GM23248 (cell line): ENCODE measurements at regions not wholly inside any gene's neighbourhood (a gene's known extent, or its start where the extent isn't known, plus 50 kb on each side); places are given as distances from the start of the nearest gene placed in this dataset.

Experiments
- DNase-seq: peaks from one replicate; pipeline ENCODE4 v3.0.0-alpha.2; 2015
- H2AFZ ChIP-seq: fragments of 200-600 bp; sonication (generic); 2 replicates; pipeline ENCODE4 v1.6.1; 2016; ENCODE audit warnings: antibody characterized with exemption
- H3F3A ChIP-seq: fragments of 200-600 bp; sonication (generic); 2 replicates; pipeline ENCODE4 v1.6.1; 2016; ENCODE audit warnings: mild to moderate bottlenecking, antibody characterized with exemption, mixed run types; ENCODE audit not compliant: insufficient read depth
- H3K27ac ChIP-seq: fragments of 200-600 bp; sonication (generic); 2 replicates; pipeline ENCODE4 v1.5.1; 2016; ENCODE audit warnings: mild to moderate bottlenecking
- H3K27me3 ChIP-seq: fragments of 200-600 bp; sonication (generic); replicated peaks from 2 replicates; pipeline ENCODE4 v1.6.1; 2016; ENCODE audit warnings: mild to moderate bottlenecking; ENCODE audit not compliant: insufficient read depth
- H3K36me3 ChIP-seq: fragments of 200-600 bp; sonication (generic); 2 replicates; pipeline ENCODE4 v1.6.1; 2016; ENCODE audit warnings: low read depth, mild to moderate bottlenecking
- H3K4me1 ChIP-seq: fragments of 200-600 bp; sonication (generic); 2 replicates; pipeline ENCODE4 v1.6.1; 2016; ENCODE audit warnings: mild to moderate bottlenecking; ENCODE audit not compliant: insufficient read depth
- H3K4me2 ChIP-seq: fragments of 200-600 bp; sonication (generic); one replicate; pipeline ENCODE4 v1.6.1; 2016; ENCODE audit warnings: mild to moderate bottlenecking; ENCODE audit not compliant: unreplicated experiment
- H3K4me3 ChIP-seq: fragments of 200-600 bp; sonication (generic); 2 replicates; pipeline ENCODE4 v1.5.1; 2016; ENCODE audit warnings: mild to moderate bottlenecking
- H3K79me2 ChIP-seq: fragments of 200-600 bp; sonication (generic); 2 replicates; pipeline ENCODE4 v1.6.1; 2016; ENCODE audit warnings: mild to moderate bottlenecking; ENCODE audit not compliant: insufficient read depth
- H3K9ac ChIP-seq: fragments of 200-600 bp; sonication (generic); 2 replicates; pipeline ENCODE4 v1.6.1; 2016; ENCODE audit warnings: mild to moderate bottlenecking
- H3K9me2 ChIP-seq: fragments of 200-600 bp; sonication (generic); 2 replicates; pipeline ENCODE4 v1.6.1; 2016; ENCODE audit warnings: mixed run types, mild to moderate bottlenecking, moderate library complexity; ENCODE audit not compliant: insufficient read depth
- H3K9me3 ChIP-seq: fragments of 200-600 bp; sonication (generic); one replicate; pipeline ENCODE4 v1.6.1; 2017; ENCODE audit warnings: low read depth
- H4K20me1 ChIP-seq: fragments of 200-600 bp; sonication (generic); 2 replicates; pipeline ENCODE4 v1.6.0; 2016; ENCODE audit not compliant: insufficient read depth
- EZH2 ChIP-seq: fragments of 200-600 bp; sonication (generic); IDR thresholded peaks from 2 replicates; pipeline ENCODE4 v1.6.1; 2018; ENCODE audit warnings: antibody characterized with exemption, mild to moderate bottlenecking; ENCODE audit not compliant: insufficient read depth, poor library complexity, severe bottlenecking
- EZH2phosphoT487 ChIP-seq: fragments of 200-600 bp; sonication (generic); IDR thresholded peaks from 2 replicates; pipeline ENCODE4 v1.6.1; 2018; ENCODE audit warnings: antibody characterized with exemption, moderate library complexity, mild to moderate bottlenecking, low read depth; ENCODE audit not compliant: insufficient read depth
- WGBS, 2 experiments: methylation state at CpG; one replicate each; pipeline ENCODE4 v1.1.6; 2015 to 2017; ENCODE audit warnings: low lambda C conversion rate in 2 of 2, low coverage in 1 of 2; ENCODE audit errors: missing lambda C conversion rate in 2 of 2; 5-methylcytosine and 5-hydroxymethylcytosine counted together
- in situ Hi-C: fragments of 300-500 bp; cut with MboI; formaldehyde crosslinking; loops from 2 replicates; pipeline ENCODE4 v1.15.0; 2020

GRCh38 chr2:10507106-10507505, 59.0 kb upstream of the ODC1 start:
- H3K27me3 ChIP-seq = peaks cover 20% of the 10 kb centered on the region
- TF ChIP-seq EZH2 (no peak), EZH2phosphoT487 (no peak)
- WGBS, 2 experiments = 65 to 68% methylated on average over 8 of the region's 8 CpGs
- H2AFZ ChIP-seq = no peak overlapping the region
- DNase-seq = no peak
- H3K27ac ChIP-seq = no peak overlapping the region
- no peaks in the 10 kb centered on the region for H3K9me2 ChIP-seq
- no peaks in the 10 kb centered on the region for H3K4me1 ChIP-seq
- H4K20me1 ChIP-seq = no peaks in the 10 kb centered on the region
- in situ Hi-C loops = no loop called here
- H3K79me2 ChIP-seq = no peaks in the 10 kb centered on the region
- no peaks in the 10 kb centered on the region for H3K9me3 ChIP-seq
- H3K4me2 ChIP-seq = no peak overlapping the region
- no peaks in the 10 kb centered on the region for H3F3A ChIP-seq
- H3K36me3 ChIP-seq = no peaks in the 10 kb centered on the region
- H3K9ac ChIP-seq = no peak overlapping the region
- H3K4me3 ChIP-seq = no peak overlapping the region

GRCh38 chr2:10504994-10505820, 57.1 kb upstream of the ODC1 start:
- H4K20me1 ChIP-seq = no peaks in the 10 kb centered on the region
- no peaks in the 10 kb centered on the region for H3K79me2 ChIP-seq
- DNase-seq = no peak
- no peak overlapping the region for H3K4me3 ChIP-seq
- no peaks in the 10 kb centered on the region for H3K9me3 ChIP-seq
- no peak overlapping the region for H3K4me2 ChIP-seq
- no peak overlapping the region for H3K9ac ChIP-seq
- no peaks in the 10 kb centered on the region for H3K4me1 ChIP-seq
- in situ Hi-C loops = no loop called here
- H3K27me3 ChIP-seq = peaks cover 20% of the 10 kb centered on the region
- no peaks in the 10 kb centered on the region for H3K9me2 ChIP-seq
- H3F3A ChIP-seq = no peaks in the 10 kb centered on the region
- H3K36me3 ChIP-seq = no peaks in the 10 kb centered on the region
- WGBS, 2 experiments = 66 to 69% methylated on average over 11 to 13 of the region's 13 CpGs
- no peak overlapping the region for H2AFZ ChIP-seq
- TF ChIP-seq EZH2 (no peak), EZH2phosphoT487 (no peak)
- no peak overlapping the region for H3K27ac ChIP-seq

- no peak overlapping the region for H3K4me2 ChIP-seq
- no peak overlapping the region for H3K4me3 ChIP-seq
- 85 to 88% methylated on average over 16 of the region's 16 CpGs for WGBS, 2 experiments
- H3K27me3 ChIP-seq = peaks cover 14% of the 10 kb centered on the region
- H3K79me2 ChIP-seq = no peaks in the 10 kb centered on the region
- no peak overlapping the region for H2AFZ ChIP-seq
- no peaks in the 10 kb centered on the region for H3F3A ChIP-seq
- H4K20me1 ChIP-seq = no peaks in the 10 kb centered on the region
- no peaks in the 10 kb centered on the region for H3K9me2 ChIP-seq
- H3K27ac ChIP-seq = no peak overlapping the region
- no peaks in the 10 kb centered on the region for H3K4me1 ChIP-seq
- H3K36me3 ChIP-seq = no peaks in the 10 kb centered on the region
- TF ChIP-seq EZH2phosphoT487 (no peak), EZH2 (no peak)
- DNase-seq = no peak
- in situ Hi-C loops = no loop called here
- H3K9ac ChIP-seq = no peak overlapping the region
- no peaks in the 10 kb centered on the region for H3K9me3 ChIP-seq
Observed at GRCh38 chr2:10504370-10504993, 56.4 kb upstream of the ODC1 start.

GRCh38 chr2:10502803-10503107, 54.6 kb upstream of the ODC1 start:
- in situ Hi-C loops = no loop called here
- Histone ChIP-seq H3K4me3 (no peak overlapping the region), H3K9ac (no peak overlapping the region), H3K9me3 (no peaks in the 10 kb centered on the region), H3K27me3 (peaks cover 8% of the 10 kb centered on the region), H3F3A (no peaks in the 10 kb centered on the region), H2AFZ (no peak overlapping the region), H3K27ac (no peak overlapping the region), H4K20me1 (no peaks in the 10 kb centered on the region), H3K36me3 (no peaks in the 10 kb centered on the region), H3K4me1 (peaks cover 3% of the 10 kb centered on the region), H3K4me2 (no peak overlapping the region), H3K9me2 (no peaks in the 10 kb centered on the region), H3K79me2 (no peaks in the 10 kb centered on the region)
- TF ChIP-seq EZH2phosphoT487 (no peak), EZH2 (no peak)
- WGBS, 2 experiments = 61 to 67% methylated on average over 3 of the region's 3 CpGs
- DNase-seq = no peak
